Lower lobe of right lung (tissue), 2 donors: ENCODE measurements at regions not wholly inside any gene's neighbourhood (a gene's known extent, or its start where the extent isn't known, plus 50 kb on each side); places are given as distances from the start of the nearest gene placed in this dataset.
"Not testable (repeated sequence)": the region's sequence is repeated elsewhere in the genome, so short reads cannot be mapped to it uniquely, and the experiment has no call there.

Experiments used
- ATAC-seq, 2 donors: fragments of 200-7000 bp; cut with Tn5 transposase; one replicate each; pipeline ENCODE4 v1.9.1; 2020 to 2022; ENCODE audit warnings: mild to moderate bottlenecking in 2 of 2, moderate library complexity in 2 of 2
- DNase-seq: peaks from one replicate; pipeline ENCODE4 v3.0.0-alpha.2; 2020
- H3K27ac ChIP-seq: fragments of 200-600 bp; one replicate; pipeline ENCODE4 v1.8.0; 2022
- H3K27me3 ChIP-seq: fragments of 200-600 bp; one replicate; pipeline ENCODE4 v1.8.0; 2022; ENCODE audit warnings: low read depth
- H3K36me3 ChIP-seq: fragments of 200-600 bp; one replicate; pipeline ENCODE4 v1.8.0; 2022; ENCODE audit warnings: mild to moderate bottlenecking
- H3K4me1 ChIP-seq: fragments of 200-600 bp; one replicate; pipeline ENCODE4 v1.8.0; 2022
- H3K4me3 ChIP-seq: fragments of 200-600 bp; one replicate; pipeline ENCODE4 v1.8.0; 2022; ENCODE audit warnings: mild to moderate bottlenecking
- H3K9me3 ChIP-seq: fragments of 200-600 bp; one replicate; pipeline ENCODE4 v1.8.0; 2022
- intact Hi-C: fragments of 100-400 bp; cut with DNase I; formaldehyde crosslinking; loops from one replicate; pipeline ENCODE4 v1.11.0; 2022
- TF ChIP-seq, protein P1 (sequence below): fragments of 200-600 bp; IDR thresholded peaks from one replicate; pipeline ENCODE4 v1.8.0; 2022; ENCODE audit warnings: antibody characterized with exemption, mild to moderate bottlenecking
- donor health status: DM: no; HTN: yes; CAD: no; lungs with severe emphysema.

- H3K4me1 ChIP-seq, H3K9me3 ChIP-seq, H3K27me3 ChIP-seq, H3K4me3 ChIP-seq, intact Hi-C loops, DNase-seq, H3K27ac ChIP-seq: not testable (repeated sequence)
- peak in 1 of 2 donors; percentile 32 for ATAC-seq
- TF ChIP-seq, protein P1, sequence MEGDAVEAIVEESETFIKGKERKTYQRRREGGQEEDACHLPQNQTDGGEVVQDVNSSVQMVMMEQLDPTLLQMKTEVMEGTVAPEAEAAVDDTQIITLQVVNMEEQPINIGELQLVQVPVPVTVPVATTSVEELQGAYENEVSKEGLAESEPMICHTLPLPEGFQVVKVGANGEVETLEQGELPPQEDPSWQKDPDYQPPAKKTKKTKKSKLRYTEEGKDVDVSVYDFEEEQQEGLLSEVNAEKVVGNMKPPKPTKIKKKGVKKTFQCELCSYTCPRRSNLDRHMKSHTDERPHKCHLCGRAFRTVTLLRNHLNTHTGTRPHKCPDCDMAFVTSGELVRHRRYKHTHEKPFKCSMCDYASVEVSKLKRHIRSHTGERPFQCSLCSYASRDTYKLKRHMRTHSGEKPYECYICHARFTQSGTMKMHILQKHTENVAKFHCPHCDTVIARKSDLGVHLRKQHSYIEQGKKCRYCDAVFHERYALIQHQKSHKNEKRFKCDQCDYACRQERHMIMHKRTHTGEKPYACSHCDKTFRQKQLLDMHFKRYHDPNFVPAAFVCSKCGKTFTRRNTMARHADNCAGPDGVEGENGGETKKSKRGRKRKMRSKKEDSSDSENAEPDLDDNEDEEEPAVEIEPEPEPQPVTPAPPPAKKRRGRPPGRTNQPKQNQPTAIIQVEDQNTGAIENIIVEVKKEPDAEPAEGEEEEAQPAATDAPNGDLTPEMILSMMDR = peak; percentile 20
- peaks cover 15% of the 10 kb centered on the region for H3K36me3 ChIP-seq
Measured at GRCh38 chr5:21469523-21470101, 1383.5 kb downstream of the CDH12 start.

DNA sequence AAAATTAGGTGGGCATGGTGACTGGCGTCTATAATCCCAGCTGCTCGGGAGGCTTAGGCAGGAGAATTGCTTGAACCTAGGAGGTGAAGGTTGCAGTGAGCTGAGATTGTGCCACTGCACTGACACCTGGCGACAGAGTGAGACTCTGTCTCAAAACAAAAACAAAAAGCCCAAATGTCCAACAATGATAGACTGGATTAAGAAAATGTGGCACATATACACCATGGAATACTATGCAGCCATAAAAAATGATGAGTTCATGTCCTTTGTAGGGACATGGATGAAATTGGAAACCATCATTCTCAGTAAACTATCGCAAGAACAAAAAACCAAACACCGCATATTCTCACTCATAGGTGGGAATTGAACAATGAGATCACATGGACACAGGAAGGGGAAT lies 1385.6 kb downstream of the CDH12 start:
- H3K36me3 ChIP-seq = peaks cover 24% of the 10 kb centered on the region
- ATAC-seq, DNase-seq, intact Hi-C loops, H3K27ac ChIP-seq, H3K4me3 ChIP-seq, H3K4me1 ChIP-seq, H3K9me3 ChIP-seq, H3K27me3 ChIP-seq: not testable (repeated sequence)

- H3K4me1 ChIP-seq, DNase-seq, H3K27me3 ChIP-seq, H3K9me3 ChIP-seq, ATAC-seq, intact Hi-C loops: not testable (repeated sequence)
- peak overlapping the region; percentile 68 for H3K27ac ChIP-seq
- H3K4me3 ChIP-seq = peak overlapping the region; percentile 78
- H3K36me3 ChIP-seq = peaks cover 19% of the 10 kb centered on the region
Measured at GRCh38 chr5:21459744-21460073, 1393.4 kb downstream of the CDH12 start.

DNA sequence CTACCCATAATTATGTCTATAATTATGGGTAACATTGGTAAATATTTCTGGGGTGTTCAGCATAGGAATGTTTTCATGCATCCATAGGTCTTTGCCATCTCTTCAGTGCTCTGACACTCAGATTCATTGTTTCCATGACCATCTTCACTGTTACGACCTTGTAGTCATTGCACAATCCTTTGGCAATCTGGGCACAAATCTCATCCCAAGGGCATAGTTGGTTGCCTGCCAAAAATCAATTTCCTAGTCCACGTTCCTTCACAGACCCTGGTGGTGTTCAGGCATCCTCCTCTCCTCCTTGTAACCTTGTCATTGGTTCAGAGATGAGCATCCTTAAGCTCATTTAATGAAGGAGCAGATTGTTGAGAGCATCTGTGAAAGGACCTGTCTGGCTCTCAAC lies 1400.7 kb downstream of the CDH12 start:
- H3K4me3 ChIP-seq = no peak overlapping the region
- ATAC-seq = no peak
- TF ChIP-seq, protein P1 = no peak
- H3K4me1 ChIP-seq = no peaks in the 10 kb centered on the region
- H3K27ac ChIP-seq = no peak overlapping the region
- H3K27me3 ChIP-seq = no peaks in the 10 kb centered on the region
- DNase-seq = no peak
- no peaks in the 10 kb centered on the region for H3K9me3 ChIP-seq
- intact Hi-C loops = no loop called here
- no peaks in the 10 kb centered on the region for H3K36me3 ChIP-seq

- TF ChIP-seq, protein P1 = no peak
- H3K27ac ChIP-seq = no peak overlapping the region
- H3K9me3 ChIP-seq = no peaks in the 10 kb centered on the region
- H3K36me3 ChIP-seq = no peaks in the 10 kb centered on the region
- H3K4me1 ChIP-seq = no peaks in the 10 kb centered on the region
- DNase-seq (no peak), ATAC-seq (no peak)
- intact Hi-C loops = no loop called here
- H3K27me3 ChIP-seq = no peaks in the 10 kb centered on the region
- H3K4me3 ChIP-seq = no peak overlapping the region
Measured at GRCh38 chr5:21432646-21433045, 1420.5 kb downstream of the CDH12 start.

DNA sequence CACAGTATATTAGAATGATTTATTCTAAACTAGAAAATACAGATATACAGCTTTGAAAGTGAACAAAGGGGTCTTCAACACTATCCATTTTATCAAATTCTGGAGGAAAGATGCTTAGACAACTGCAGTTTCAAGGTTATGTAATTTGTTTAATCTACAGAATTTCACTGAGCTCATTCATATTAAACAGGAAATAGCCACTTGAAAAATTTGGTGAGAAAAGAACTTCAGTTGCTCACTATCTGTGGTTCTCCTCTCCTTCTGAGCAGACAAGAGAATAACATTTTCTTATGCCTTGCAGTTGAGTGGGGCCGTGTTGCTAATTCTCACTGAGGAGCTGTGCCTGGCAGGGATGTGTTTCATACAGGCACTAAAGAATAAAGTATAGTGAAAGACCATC lies 1428.2 kb downstream of the CDH12 start:
- H3K27ac ChIP-seq = no peak overlapping the region
- intact Hi-C loops = no loop called here
- H3K4me1 ChIP-seq = no peaks in the 10 kb centered on the region
- H3K4me3 ChIP-seq = no peak overlapping the region
- TF ChIP-seq, protein P1 = no peak
- DNase-seq (no peak), ATAC-seq (no peak)
- no peaks in the 10 kb centered on the region for H3K27me3 ChIP-seq
- H3K36me3 ChIP-seq = no peaks in the 10 kb centered on the region
- no peaks in the 10 kb centered on the region for H3K9me3 ChIP-seq

DNA sequence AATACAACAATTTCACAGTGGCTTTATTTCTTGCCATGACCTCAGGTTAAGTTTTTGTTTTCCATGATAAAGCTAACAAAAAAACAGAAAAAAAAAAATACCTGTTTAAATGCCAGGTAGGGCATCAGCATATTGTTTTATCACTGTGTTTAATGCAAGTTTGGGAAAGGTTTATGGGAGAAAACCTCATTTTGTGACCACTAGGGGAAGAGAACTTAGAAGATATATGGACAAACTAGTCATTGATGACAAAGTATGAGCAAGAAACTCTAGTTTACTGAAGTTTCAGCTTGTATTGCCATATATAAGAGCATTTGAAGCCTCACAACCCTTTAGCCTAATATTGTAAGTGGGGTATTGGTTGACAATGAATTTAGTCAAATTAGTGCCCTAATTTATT lies 1431.4 kb upstream of the CDH18 start:
- intact Hi-C loops = no loop called here
- no peak for ATAC-seq

DNA sequence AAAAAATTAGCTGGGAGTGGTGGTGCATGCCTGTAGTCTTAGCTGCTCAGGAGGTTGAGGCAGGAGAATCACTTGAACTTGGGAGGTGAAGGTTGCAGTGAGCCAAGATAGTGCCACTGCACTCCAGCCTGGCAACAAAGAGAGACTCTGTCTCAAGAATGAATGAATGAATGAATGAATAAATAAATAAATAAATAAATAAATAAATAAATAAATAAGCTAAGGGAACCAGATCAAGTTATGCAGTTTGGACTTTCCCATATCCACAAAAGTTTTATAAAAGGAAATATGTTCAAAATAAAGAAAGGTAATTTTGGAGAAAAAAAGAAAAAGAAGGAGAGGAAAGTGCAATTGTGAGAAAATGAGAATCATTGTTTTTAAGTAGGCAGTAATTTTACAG lies 1414.1 kb upstream of the CDH18 start:
- ATAC-seq = not testable (repeated sequence)

More for the DNA sequence above, 1431.4 kb upstream of the CDH18 start:
- H3K27me3 ChIP-seq = no peaks in the 10 kb centered on the region
- DNase-seq = no peak
- no peaks in the 10 kb centered on the region for H3K36me3 ChIP-seq
- H3K27ac ChIP-seq = no peak overlapping the region
- no peaks in the 10 kb centered on the region for H3K9me3 ChIP-seq
- H3K4me1 ChIP-seq = no peaks in the 10 kb centered on the region
- TF ChIP-seq, protein P1 = no peak
- no peak overlapping the region for H3K4me3 ChIP-seq

More for the DNA sequence above, 1414.1 kb upstream of the CDH18 start:
- H3K27ac ChIP-seq, DNase-seq, H3K4me1 ChIP-seq, intact Hi-C loops, H3K27me3 ChIP-seq, H3K4me3 ChIP-seq, H3K9me3 ChIP-seq, H3K36me3 ChIP-seq: not testable (repeated sequence)
